Trophoblast cell (in vitro differentiated cells and primary cell): ENCODE measurements at regions not wholly inside any gene's neighbourhood (a gene's known extent, or its start where the extent isn't known, plus 50 kb on each side); places are given as distances from the start of the nearest gene placed in this dataset.
A peak's percentile ranks its signal among the peaks of the same experiment; 100 is the strongest.

Source experiments
- DNase-seq, 2 donors: peaks; one replicate each; pipeline ENCODE4 v3.0.0-alpha.2; 2016
- H2AFZ ChIP-seq: 2 replicates; pipeline ENCODE4 v1.6.1; 2013; ENCODE audit warnings: low read length, moderate library complexity, mild to moderate bottlenecking; ENCODE audit not compliant: insufficient read depth, poor library complexity
- H2AK5ac ChIP-seq: 2 replicates; pipeline ENCODE4 v1.6.1; 2013; ENCODE audit warnings: mild to moderate bottlenecking, low read length
- H2BK120ac ChIP-seq: 2 replicates; pipeline ENCODE4 v1.6.1; 2013; ENCODE audit warnings: low read length, mild to moderate bottlenecking, moderate library complexity; ENCODE audit not compliant: insufficient read depth, poor library complexity
- H2BK12ac ChIP-seq: 2 replicates; pipeline ENCODE4 v1.6.1; 2013; ENCODE audit warnings: mild to moderate bottlenecking, low read length, moderate library complexity
- H2BK5ac ChIP-seq: 2 replicates; pipeline ENCODE4 v1.6.1; 2013; ENCODE audit warnings: low read length, low read depth, moderate library complexity, mild to moderate bottlenecking; ENCODE audit not compliant: poor library complexity
- H3K14ac ChIP-seq: 2 replicates; pipeline ENCODE4 v1.6.1; 2013; ENCODE audit warnings: mild to moderate bottlenecking, low read length
- H3K18ac ChIP-seq: 2 replicates; pipeline ENCODE4 v1.6.1; 2013; ENCODE audit warnings: mild to moderate bottlenecking, low read length
- H3K23ac ChIP-seq: 2 replicates; pipeline ENCODE4 v1.6.1; 2013; ENCODE audit warnings: low read length
- H3K27ac ChIP-seq: 2 replicates; pipeline ENCODE4 v1.5.1; 2013; ENCODE audit warnings: low read depth, mild to moderate bottlenecking, inconsistent platforms, low read length, moderate library complexity
- H3K27me3 ChIP-seq: 2 replicates; pipeline ENCODE4 v1.6.1; 2013; ENCODE audit warnings: inconsistent platforms, mild to moderate bottlenecking, low read length, moderate library complexity; ENCODE audit not compliant: insufficient read depth
- H3K36me3 ChIP-seq, 2 experiments: 1 replicate in 1 of 2; 2 replicates in 1 of 2; pipeline ENCODE4 v1.6.1; 2013; ENCODE audit warnings: low read length in 2 of 2, mild to moderate bottlenecking in 2 of 2, moderate library complexity in 1 of 2; ENCODE audit not compliant: insufficient read depth in 2 of 2, control insufficient read depth in 1 of 2
- H3K4ac ChIP-seq: 2 replicates; pipeline ENCODE4 v1.6.1; 2013; ENCODE audit warnings: low read depth, mild to moderate bottlenecking, low read length, moderate library complexity
- H3K4me1 ChIP-seq, 2 experiments: 1 replicate in 1 of 2; 2 replicates in 1 of 2; pipeline ENCODE4 v1.6.1; 2013; ENCODE audit warnings: low read length in 2 of 2, mild to moderate bottlenecking in 2 of 2, moderate library complexity in 1 of 2; ENCODE audit not compliant: insufficient read depth in 2 of 2, control insufficient read depth in 1 of 2
- H3K4me2 ChIP-seq: 2 replicates; pipeline ENCODE4 v1.6.1; 2013; ENCODE audit warnings: inconsistent platforms, mild to moderate bottlenecking, low read length, moderate library complexity
- H3K4me3 ChIP-seq: 2 replicates; pipeline ENCODE4 v1.5.1; 2013; ENCODE audit warnings: mild to moderate bottlenecking, low read depth, low read length, inconsistent platforms
- H3K79me1 ChIP-seq: one replicate; pipeline ENCODE4 v1.6.1; 2013; ENCODE audit warnings: low read length
- H3K79me2 ChIP-seq: 2 replicates; pipeline ENCODE4 v1.6.1; 2013; ENCODE audit warnings: low read length, mild to moderate bottlenecking; ENCODE audit not compliant: control insufficient read depth, insufficient read depth, poor library complexity
- H3K9ac ChIP-seq: 2 replicates; pipeline ENCODE4 v1.6.1; 2013; ENCODE audit warnings: mild to moderate bottlenecking, low read length
- H3K9me3 ChIP-seq: 2 replicates; pipeline ENCODE4 v1.6.1; 2013; ENCODE audit warnings: low read depth, mild to moderate bottlenecking, control low read depth, inconsistent platforms, low read length; ENCODE audit not compliant: insufficient read depth
- H4K12ac ChIP-seq: 2 replicates; pipeline ENCODE4 v1.6.1; 2013; ENCODE audit warnings: low read depth, mild to moderate bottlenecking, low read length, moderate library complexity
- H4K8ac ChIP-seq: 2 replicates; pipeline ENCODE4 v1.6.1; 2013; ENCODE audit warnings: low read depth, mild to moderate bottlenecking, low read length, moderate library complexity
- H4K91ac ChIP-seq: one replicate; pipeline ENCODE4 v1.6.1; 2013; ENCODE audit warnings: low read depth, mild to moderate bottlenecking, low read length, moderate library complexity
- WGBS: extraction: QIAGEN DNeasy Blood & Tissue Kit; methylation state at CpG from one replicate; pipeline ENCODE4 v1.1.7; 2013; ENCODE audit warnings: missing lambda C conversion rate; ENCODE audit not compliant: insufficient read length, insufficient coverage; ENCODE audit errors: extremely low coverage; 5-methylcytosine and 5-hydroxymethylcytosine counted together

DNA sequence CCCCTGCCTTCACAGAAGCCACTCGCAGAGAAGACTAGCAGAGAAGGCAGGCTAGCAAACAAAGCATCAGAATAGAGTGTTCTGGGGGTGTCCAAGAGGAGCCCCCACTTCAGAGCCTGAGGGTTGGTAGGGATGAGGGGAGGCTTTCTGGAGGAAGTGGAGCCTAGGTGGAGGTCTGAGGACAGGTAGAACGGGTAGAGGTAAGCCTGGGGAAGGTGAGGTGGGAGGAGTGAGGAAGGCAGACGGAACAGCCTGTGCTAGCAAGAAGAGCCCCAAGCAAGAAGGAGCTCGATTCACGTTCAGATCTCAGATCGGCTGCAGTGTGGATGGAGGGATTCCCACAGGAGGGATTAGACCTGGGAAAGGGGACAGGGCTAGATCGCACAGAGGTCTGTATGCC lies 66.0 kb upstream of the DUSP5 start:
- no peak overlapping the region for H3K27ac ChIP-seq
- H3K4ac ChIP-seq, result no peak overlapping the region
- H3K9me3 ChIP-seq, result peaks cover 2% of the 10 kb centered on the region
- H3K36me3 ChIP-seq, result no peaks in the 10 kb centered on the region
- no peak overlapping the region for H4K12ac ChIP-seq
- no peaks in the 10 kb centered on the region for H3K27me3 ChIP-seq
- no peak overlapping the region for H4K8ac ChIP-seq
- H2BK120ac ChIP-seq, result no peak overlapping the region
- H3K4me3 ChIP-seq, result no peak overlapping the region
- no peak overlapping the region for H2AK5ac ChIP-seq
- H3K4me1 ChIP-seq, result peaks cover 5 to 6% of the 10 kb centered on the region in 2 experiments
- H2BK12ac ChIP-seq, result no peak overlapping the region
- no peak overlapping the region for H2BK5ac ChIP-seq
- no peak overlapping the region for H3K14ac ChIP-seq
- WGBS, result no CpG with 5 or more reads among the region's 7 CpGs
- H4K91ac ChIP-seq, result no peak overlapping the region
- H3K79me1 ChIP-seq, result peaks cover 11% of the 10 kb centered on the region
- H3K4me2 ChIP-seq, result no peak overlapping the region
- no peak for DNase-seq
- H2AFZ ChIP-seq, result no peak overlapping the region
- no peaks in the 10 kb centered on the region for H3K79me2 ChIP-seq
- peak overlapping the region; percentile 95 for H3K23ac ChIP-seq
- no peak overlapping the region for H3K18ac ChIP-seq
- no peak overlapping the region for H3K9ac ChIP-seq

DNA sequence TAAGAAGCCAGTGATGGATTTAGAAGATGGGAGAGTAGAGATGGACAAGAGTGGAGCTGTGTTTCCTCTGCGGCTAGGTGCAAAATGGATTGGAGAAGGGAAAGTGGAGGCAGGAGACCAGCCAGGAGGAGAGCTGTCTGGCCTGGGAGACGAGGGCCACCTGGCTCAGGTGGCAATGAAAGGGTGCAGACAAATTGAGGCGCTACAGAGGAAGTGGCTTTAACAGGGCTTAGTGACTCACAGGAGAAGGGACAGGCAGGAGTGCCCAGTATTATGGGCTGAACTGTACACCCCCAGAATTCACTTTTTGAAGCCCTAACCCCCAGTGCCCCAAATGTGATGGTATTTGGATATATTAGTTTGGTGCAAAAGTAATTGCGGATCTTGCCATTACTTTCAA lies 65.6 kb upstream of the DUSP5 start:
- no peak overlapping the region for H2AFZ ChIP-seq
- H3K9ac ChIP-seq, result no peak overlapping the region
- peaks cover 2% of the 10 kb centered on the region for H3K9me3 ChIP-seq
- H2BK120ac ChIP-seq, result no peak overlapping the region
- no peak overlapping the region for H4K12ac ChIP-seq
- no peaks in the 10 kb centered on the region for H3K27me3 ChIP-seq
- no peak overlapping the region for H4K91ac ChIP-seq
- H3K79me2 ChIP-seq, result no peaks in the 10 kb centered on the region
- H2AK5ac ChIP-seq, result no peak overlapping the region
- WGBS, result no CpG with 5 or more reads among the region's 4 CpGs
- DNase-seq, result no peak
- H3K4me3 ChIP-seq, result peak overlapping the region; percentile 23
- no peak overlapping the region for H3K18ac ChIP-seq
- no peak overlapping the region for H3K14ac ChIP-seq
- H2BK5ac ChIP-seq, result no peak overlapping the region
- no peak overlapping the region for H3K4ac ChIP-seq
- no peak overlapping the region for H3K4me2 ChIP-seq
- no peak overlapping the region for H3K27ac ChIP-seq
- H3K36me3 ChIP-seq, result no peaks in the 10 kb centered on the region
- H3K79me1 ChIP-seq, result peaks cover 8% of the 10 kb centered on the region
- no peak overlapping the region for H2BK12ac ChIP-seq
- H3K23ac ChIP-seq, result no peak overlapping the region
- H4K8ac ChIP-seq, result no peak overlapping the region
- H3K4me1 ChIP-seq, result peaks cover 5 to 6% of the 10 kb centered on the region in 2 experiments

- Histone ChIP-seq H4K91ac (no peak overlapping the region), H2BK120ac (no peak overlapping the region), H3K14ac (no peak overlapping the region), H3K27me3 (no peaks in the 10 kb centered on the region), H4K12ac (no peak overlapping the region), H3K36me3 (no peaks in the 10 kb centered on the region), H3K23ac (no peak overlapping the region), H3K4me2 (no peak overlapping the region), H3K27ac (no peak overlapping the region), H3K79me2 (no peaks in the 10 kb centered on the region), H3K79me1 (peaks cover 6% of the 10 kb centered on the region), H3K18ac (no peak overlapping the region), H3K4me3 (no peak overlapping the region), H2AK5ac (no peak overlapping the region), H2BK5ac (no peak overlapping the region), H3K9ac (no peak overlapping the region), H3K4me1 (peaks cover 5 to 6% of the 10 kb centered on the region in 2 experiments), H2AFZ (no peak overlapping the region), H3K9me3 (peaks cover 2% of the 10 kb centered on the region), H2BK12ac (no peak overlapping the region), H4K8ac (no peak overlapping the region), H3K4ac (no peak overlapping the region)
- no peak for DNase-seq
- no CpG with 5 or more reads among the region's 4 CpGs for WGBS
Observed at GRCh38 chr10:110432814-110433565, 64.7 kb upstream of the DUSP5 start.

GRCh38 chr10:110433740-110434139 lies 64.0 kb upstream of the DUSP5 start:
- Histone ChIP-seq H3K36me3 (no peaks in the 10 kb centered on the region), H3K79me1 (peaks cover 6% of the 10 kb centered on the region), H3K27ac (no peak overlapping the region), H4K91ac (no peak overlapping the region), H3K23ac (no peak overlapping the region), H4K8ac (no peak overlapping the region), H3K79me2 (no peaks in the 10 kb centered on the region), H2AFZ (no peak overlapping the region), H3K9me3 (peaks cover 2% of the 10 kb centered on the region), H3K18ac (no peak overlapping the region), H3K14ac (no peak overlapping the region), H3K4me2 (no peak overlapping the region), H3K4ac (no peak overlapping the region), H3K9ac (no peak overlapping the region), H2AK5ac (no peak overlapping the region), H3K4me1 (peaks cover 5 to 6% of the 10 kb centered on the region in 2 experiments), H2BK5ac (no peak overlapping the region), H2BK120ac (no peak overlapping the region), H4K12ac (no peak overlapping the region), H3K4me3 (no peak overlapping the region), H3K27me3 (no peaks in the 10 kb centered on the region), H2BK12ac (no peak overlapping the region)
- WGBS, result no CpG with 5 or more reads among the region's 9 CpGs
- no peak for DNase-seq
